HepG2 (cell line): ENCODE measurements at regions not wholly inside any gene's neighbourhood (a gene's known extent, or its start where the extent isn't known, plus 50 kb on each side); places are given as distances from the start of the nearest gene placed in this dataset.

Experiments used
- ATAC-seq: fragments of 200-7000 bp; cut with Tn5 transposase; 3 replicates; pipeline ENCODE4 v1.9.1; 2020; ENCODE audit warnings: mild to moderate bottlenecking, moderate library complexity
- BruUV-seq: library from RNA; stranded (reverse); fragments of 400-500 nt; replicated peaks from 2 replicates; lab custom pipeline; 2021; lab: Mats Ljungman, UMichigan
- CTCF ChIA-PET: fragments of 300-600 bp; formaldehyde crosslinking; extraction: SDS; loops from one replicate; lab custom pipeline; 2021; ENCODE audit warnings: low total read pairs, inconsistent platforms, low intra/inter-chr PET ratio; lab: Yijun Ruan, JAX
- POLR2A ChIA-PET: fragments of 350-600 bp; sonication (Branson Sonifier 250); formaldehyde crosslinking; loops from one replicate; lab custom pipeline; 2020; ENCODE audit warnings: antibody characterized with exemption, inconsistent platforms; lab: Yijun Ruan, JAX
- DNase-seq: peaks from one replicate; pipeline ENCODE4 v3.0.0-alpha.2; 2015; ENCODE audit warnings: low spot score
- FAIRE-seq: peaks from 3 replicates; lab custom pipeline; 2011; peaks lifted over from hg19 to GRCh38; lab: Jason Lieb, UNC
- H2AFZ ChIP-seq: one replicate; pipeline ENCODE4 v1.6.1; 2011; ENCODE audit warnings: low read length, inconsistent platforms
- H3K27ac ChIP-seq: fragments of 300-600 bp; 3 replicates; pipeline ENCODE4 v1.8.0; 2011; ENCODE audit warnings: mixed run types, mild to moderate bottlenecking, mixed read lengths, low read length, inconsistent platforms; ENCODE audit not compliant: insufficient read depth; ENCODE audit errors: extremely low read length
- H3K27me3 ChIP-seq, 2 experiments: fragments of 200-600 bp in 1 of 2; 2 replicates in 1 of 2; 3 replicates in 1 of 2; pipeline versions ENCODE4 v1.6.0 to v1.8.0; 2011; ENCODE audit warnings: low read length in 2 of 2, mild to moderate bottlenecking in 2 of 2, moderate library complexity in 2 of 2, inconsistent platforms in 1 of 2; ENCODE audit not compliant: insufficient read depth in 2 of 2, control insufficient read depth in 1 of 2
- H3K36me3 ChIP-seq, 2 experiments: fragments of 200-600 bp in 1 of 2; replicated peaks in 1 of 2; 2 replicates in 1 of 2; 3 replicates in 1 of 2; pipeline versions ENCODE4 v1.5.1 to v1.8.0; 2011; ENCODE audit warnings: low read length in 2 of 2, inconsistent platforms in 1 of 2; ENCODE audit not compliant: insufficient read depth in 2 of 2, control insufficient read depth in 1 of 2
- H3K4me1 ChIP-seq: 2 replicates; pipeline ENCODE4 v1.5.1; 2012; ENCODE audit warnings: low read length, inconsistent platforms; ENCODE audit not compliant: insufficient read depth
- H3K4me2 ChIP-seq: 2 replicates; pipeline ENCODE4 v1.6.0; 2011; ENCODE audit warnings: low read depth, low read length, inconsistent platforms
- H3K4me3 ChIP-seq, 3 experiments: fragments of 200-600 bp in 1 of 3; sonication (generic), shearing (Covaris generic) in 1 of 3; replicated peaks in 1 of 3; 2 replicates each; pipeline ENCODE4 v1.5.1; 2011 to 2016; ENCODE audit warnings: low read length in 3 of 3, inconsistent platforms in 2 of 3, low read depth in 2 of 3, mild to moderate bottlenecking in 2 of 3, control low read depth in 1 of 3, mixed read lengths in 1 of 3; ENCODE audit not compliant: insufficient read depth in 1 of 3
- H3K79me2 ChIP-seq: one replicate; pipeline ENCODE4 v1.6.1; 2011; ENCODE audit warnings: low read length, inconsistent platforms; ENCODE audit not compliant: insufficient read depth
- H3K9ac ChIP-seq: 2 replicates; pipeline ENCODE4 v1.6.0; 2011; ENCODE audit warnings: mild to moderate bottlenecking, low read depth, low read length, inconsistent platforms; ENCODE audit not compliant: insufficient read depth
- H3K9me3 ChIP-seq: 2 replicates; pipeline ENCODE4 v1.5.1; 2012; ENCODE audit warnings: mild to moderate bottlenecking, low read length
- H4K20me1 ChIP-seq: 2 replicates; pipeline ENCODE4 v1.6.0; 2011; ENCODE audit warnings: inconsistent platforms, mild to moderate bottlenecking, low read length, moderate library complexity; ENCODE audit not compliant: insufficient read depth
- AGO1 ChIP-seq: fragments of 200-400 bp; formaldehyde crosslinking; IDR thresholded peaks from 2 replicates; pipeline ENCODE4 v1.6.1; 2017; ENCODE audit warnings: mild to moderate bottlenecking, low read depth, low read length, moderate library complexity; ENCODE audit not compliant: poor library complexity, severe bottlenecking
- CREB1 ChIP-seq, 2 experiments: fragments of 450-650 bp in 1 of 2; IDR thresholded peaks; 2 replicates each; pipeline ENCODE4 v1.6.1; 2016 to 2017; ENCODE audit warnings: control low read depth in 1 of 2, mild to moderate bottlenecking in 1 of 2, missing compliant biosample characterization in 1 of 2, missing genetic modification characterization in 1 of 2
- ELF3 ChIP-seq: IDR thresholded peaks from 2 replicates; pipeline ENCODE4 v1.6.1; 2016; ENCODE audit warnings: missing genetic modification reagents, missing compliant biosample characterization
- FOXJ3 ChIP-seq: sonication (generic); formaldehyde crosslinking; IDR thresholded peaks from 2 replicates; pipeline ENCODE4 v1.4.0; 2020; ENCODE audit warnings: missing genetic modification reagents, mild to moderate bottlenecking, borderline replicate concordance
- IRF2 ChIP-seq: IDR thresholded peaks from 2 replicates; pipeline ENCODE4 v1.6.1; 2018; ENCODE audit warnings: missing genetic modification reagents, missing compliant biosample characterization
- KLF12 ChIP-seq: sonication (generic); formaldehyde crosslinking; IDR thresholded peaks from 2 replicates; pipeline ENCODE4 v1.4.0; 2020; ENCODE audit warnings: missing genetic modification reagents, borderline replicate concordance
- MED1 ChIP-seq: sonication (generic); formaldehyde crosslinking; IDR thresholded peaks from 2 replicates; pipeline ENCODE4 v1.4.0; 2020; ENCODE audit warnings: missing genetic modification reagents
- MTF2 ChIP-seq: sonication (generic); formaldehyde crosslinking; IDR thresholded peaks from 2 replicates; pipeline ENCODE4 v1.5.0; 2020; ENCODE audit warnings: missing genetic modification reagents, borderline replicate concordance
- RAD51 ChIP-seq: fragments of 450-650 bp; IDR thresholded peaks from 2 replicates; pipeline ENCODE4 v1.6.1; 2016; ENCODE audit warnings: borderline replicate concordance
- SMYD3 ChIP-seq: sonication (generic); formaldehyde crosslinking; IDR thresholded peaks from 2 replicates; pipeline ENCODE4 v1.8.1; 2023; ENCODE audit warnings: mild to moderate bottlenecking, missing genetic modification reagents
- SPEN ChIP-seq: sonication (generic); formaldehyde crosslinking; IDR thresholded peaks from 2 replicates; pipeline ENCODE4 v1.5.1; 2020; ENCODE audit warnings: low read depth, mild to moderate bottlenecking, missing genetic modification reagents
- TRIM24 ChIP-seq: sonication (generic); formaldehyde crosslinking; IDR thresholded peaks from 2 replicates; pipeline ENCODE4 v1.8.0; 2022; ENCODE audit warnings: mild to moderate bottlenecking, missing genetic modification reagents
- ZBTB21 ChIP-seq: sonication (generic); formaldehyde crosslinking; IDR thresholded peaks from 2 replicates; pipeline ENCODE4 v1.4.0; 2020; ENCODE audit warnings: missing genetic modification reagents
- ZNF264 ChIP-seq: sonication (generic); formaldehyde crosslinking; IDR thresholded peaks from 2 replicates; pipeline ENCODE4 v1.4.0; 2020; ENCODE audit warnings: missing genetic modification reagents
- ZNF274 ChIP-seq: sonication (generic); formaldehyde crosslinking; IDR thresholded peaks from 2 replicates; pipeline ENCODE4 v1.5.1; 2020; ENCODE audit warnings: mild to moderate bottlenecking, missing genetic modification reagents
- ZNF329 ChIP-seq: sonication (generic); formaldehyde crosslinking; IDR thresholded peaks from 2 replicates; pipeline ENCODE4 v1.9.0; 2021; ENCODE audit warnings: low read depth, mild to moderate bottlenecking, missing genetic modification reagents
- ZNF850 ChIP-seq: sonication (generic); formaldehyde crosslinking; conservative IDR thresholded peaks from 2 replicates; pipeline ENCODE4 v1.9.0; 2021; ENCODE audit warnings: mild to moderate bottlenecking, missing genetic modification reagents
- WGBS: methylation state at CpG from one replicate; pipeline ENCODE4 v1.1.6; 2017; ENCODE audit warnings: low lambda C conversion rate; 5-methylcytosine and 5-hydroxymethylcytosine counted together
- in situ Hi-C: cut with HindIII; loops from 2 replicates; pipeline ENCODE4 v1.10.0; 2017; ENCODE audit warnings: low pct_unique_long_range_greater_than_20kb; ENCODE audit not compliant: extremely low pct_ligation_motif_present
- intact Hi-C: fragments of 100-400 bp; cut with micrococcal nuclease; formaldehyde crosslinking; loops from one replicate; pipeline ENCODE4 v1.10.0; 2022; ENCODE audit not compliant: unreplicated experiment
- TF ChIP-seq, protein P1 (sequence below): sonication (generic); formaldehyde crosslinking; IDR thresholded peaks from 2 replicates; pipeline ENCODE4 v1.8.0; 2022; ENCODE audit warnings: missing genetic modification reagents, mild to moderate bottlenecking, moderate library complexity, borderline replicate concordance
- TF ChIP-seq, protein P2 (sequence below): sonication (generic); formaldehyde crosslinking; IDR thresholded peaks from 2 replicates; pipeline ENCODE4 v1.4.0; 2020; ENCODE audit warnings: missing genetic modification reagents

DNA sequence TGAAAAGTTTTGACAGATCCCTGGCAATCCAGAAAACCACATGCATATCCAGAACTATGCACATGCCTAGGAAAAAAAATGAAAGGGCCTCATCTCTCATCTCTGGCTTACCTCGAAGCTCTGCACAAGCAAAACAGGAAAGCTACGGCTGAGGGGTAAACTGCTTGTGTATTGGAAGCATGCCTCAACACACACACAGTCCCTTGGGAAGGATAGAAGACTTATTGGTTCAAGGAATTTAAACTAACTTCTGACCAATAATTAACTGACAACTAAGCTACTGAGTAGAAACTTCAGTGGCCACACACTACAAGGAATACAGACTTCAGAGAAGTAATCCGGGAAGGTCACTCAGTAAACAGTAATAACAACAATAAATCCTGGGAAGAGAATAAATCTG, 59.9 kb upstream of the POMGNT2 start:
- TF ChIP-seq ELF3 (CRISPR knock-in tag) (no peak), RAD51 (no peak), ZNF274 (CRISPR knock-in tag) (no peak), ZNF264 (CRISPR knock-in tag) (no peak), ZBTB21 (CRISPR knock-in tag) (no peak), SPEN (no peak), SMYD3 (CRISPR knock-in tag) (no peak), FOXJ3 (CRISPR knock-in tag) (no peak), IRF2 (CRISPR knock-in tag) (no peak), AGO1 (no peak), CREB1 (IDR thresholded peaks at IDR 0.05) (no peak), CREB1 (CRISPR knock-in tag; IDR thresholded peaks at IDR 0.05) (no peak), MED1 (no peak), TRIM24 (CRISPR knock-in tag) (no peak), ZNF329 (CRISPR knock-in tag) (no peak), KLF12 (CRISPR knock-in tag) (no peak), ZNF850 (CRISPR knock-in tag) (no peak), MTF2 (CRISPR knock-in tag) (no peak)
- TF ChIP-seq, protein P1, sequence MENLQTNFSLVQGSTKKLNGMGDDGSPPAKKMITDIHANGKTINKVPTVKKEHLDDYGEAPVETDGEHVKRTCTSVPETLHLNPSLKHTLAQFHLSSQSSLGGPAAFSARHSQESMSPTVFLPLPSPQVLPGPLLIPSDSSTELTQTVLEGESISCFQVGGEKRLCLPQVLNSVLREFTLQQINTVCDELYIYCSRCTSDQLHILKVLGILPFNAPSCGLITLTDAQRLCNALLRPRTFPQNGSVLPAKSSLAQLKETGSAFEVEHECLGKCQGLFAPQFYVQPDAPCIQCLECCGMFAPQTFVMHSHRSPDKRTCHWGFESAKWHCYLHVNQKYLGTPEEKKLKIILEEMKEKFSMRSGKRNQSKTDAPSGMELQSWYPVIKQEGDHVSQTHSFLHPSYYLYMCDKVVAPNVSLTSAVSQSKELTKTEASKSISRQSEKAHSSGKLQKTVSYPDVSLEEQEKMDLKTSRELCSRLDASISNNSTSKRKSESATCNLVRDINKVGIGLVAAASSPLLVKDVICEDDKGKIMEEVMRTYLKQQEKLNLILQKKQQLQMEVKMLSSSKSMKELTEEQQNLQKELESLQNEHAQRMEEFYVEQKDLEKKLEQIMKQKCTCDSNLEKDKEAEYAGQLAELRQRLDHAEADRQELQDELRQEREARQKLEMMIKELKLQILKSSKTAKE = no peak
- TF ChIP-seq, protein P2, sequence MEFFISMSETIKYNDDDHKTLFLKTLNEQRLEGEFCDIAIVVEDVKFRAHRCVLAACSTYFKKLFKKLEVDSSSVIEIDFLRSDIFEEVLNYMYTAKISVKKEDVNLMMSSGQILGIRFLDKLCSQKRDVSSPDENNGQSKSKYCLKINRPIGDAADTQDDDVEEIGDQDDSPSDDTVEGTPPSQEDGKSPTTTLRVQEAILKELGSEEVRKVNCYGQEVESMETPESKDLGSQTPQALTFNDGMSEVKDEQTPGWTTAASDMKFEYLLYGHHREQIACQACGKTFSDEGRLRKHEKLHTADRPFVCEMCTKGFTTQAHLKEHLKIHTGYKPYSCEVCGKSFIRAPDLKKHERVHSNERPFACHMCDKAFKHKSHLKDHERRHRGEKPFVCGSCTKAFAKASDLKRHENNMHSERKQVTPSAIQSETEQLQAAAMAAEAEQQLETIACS (CRISPR knock-in tag) = no peak
- TF ChIP-seq, all 625 proteins: peak for 0
- POLR2A ChIA-PET = no interaction called here

More for the DNA sequence above, 59.9 kb upstream of the POMGNT2 start:
- H3K27me3 ChIP-seq = peaks cover 1 to 14% of the 10 kb centered on the region in 2 experiments; a peak in 4 of 5 replicates
- in situ Hi-C loops (no loop called here), intact Hi-C loops (no loop called here)
- WGBS = 23% methylated on average over 3 of the region's 3 CpGs
- no peaks in the 10 kb centered on the region for H3K36me3 ChIP-seq
- H3K27ac ChIP-seq = no peak overlapping the region
- no peaks in the 10 kb centered on the region for H3K79me2 ChIP-seq
- no peak overlapping the region for H3K4me3 ChIP-seq
- no peak overlapping the region for H3K9ac ChIP-seq
- H2AFZ ChIP-seq = no peak overlapping the region
- H3K9me3 ChIP-seq = peaks cover 7% of the 10 kb centered on the region
- no peak for FAIRE-seq
- CTCF ChIA-PET = no interaction called here
- no peak for DNase-seq
- BruUV-seq = no TSS peak
- H3K4me1 ChIP-seq = no peaks in the 10 kb centered on the region
- no peaks in the 10 kb centered on the region for H4K20me1 ChIP-seq
- H3K4me2 ChIP-seq = no peak overlapping the region
- ATAC-seq = no peak
